ENCODE measurements at regions not wholly inside any gene's neighbourhood (a gene's known extent, or its start where the extent isn't known, plus 50 kb on each side); places are given as distances from the start of the nearest gene placed in this dataset.

DNA sequence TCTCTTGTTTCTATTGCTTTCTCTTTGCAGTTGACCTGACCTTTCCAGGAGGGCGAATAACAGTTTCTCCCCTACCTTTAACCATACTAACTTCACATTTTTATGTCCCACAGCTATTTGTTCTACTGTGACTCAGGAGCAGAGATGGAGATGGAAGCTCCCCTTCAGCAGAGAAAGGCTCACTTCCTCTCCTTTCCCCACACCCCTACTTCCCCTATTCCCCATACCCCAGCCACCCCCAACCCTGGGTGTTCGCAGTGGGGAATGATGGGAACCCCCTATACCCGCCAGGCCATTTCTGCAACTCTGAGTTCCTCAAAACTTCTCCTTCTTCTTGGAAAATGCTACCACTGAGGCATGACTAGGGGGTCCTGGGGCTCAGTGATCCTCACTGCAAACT is 285.4 kb upstream of the MGAT5 start:
- TF ChIP-seq, protein P1, sequence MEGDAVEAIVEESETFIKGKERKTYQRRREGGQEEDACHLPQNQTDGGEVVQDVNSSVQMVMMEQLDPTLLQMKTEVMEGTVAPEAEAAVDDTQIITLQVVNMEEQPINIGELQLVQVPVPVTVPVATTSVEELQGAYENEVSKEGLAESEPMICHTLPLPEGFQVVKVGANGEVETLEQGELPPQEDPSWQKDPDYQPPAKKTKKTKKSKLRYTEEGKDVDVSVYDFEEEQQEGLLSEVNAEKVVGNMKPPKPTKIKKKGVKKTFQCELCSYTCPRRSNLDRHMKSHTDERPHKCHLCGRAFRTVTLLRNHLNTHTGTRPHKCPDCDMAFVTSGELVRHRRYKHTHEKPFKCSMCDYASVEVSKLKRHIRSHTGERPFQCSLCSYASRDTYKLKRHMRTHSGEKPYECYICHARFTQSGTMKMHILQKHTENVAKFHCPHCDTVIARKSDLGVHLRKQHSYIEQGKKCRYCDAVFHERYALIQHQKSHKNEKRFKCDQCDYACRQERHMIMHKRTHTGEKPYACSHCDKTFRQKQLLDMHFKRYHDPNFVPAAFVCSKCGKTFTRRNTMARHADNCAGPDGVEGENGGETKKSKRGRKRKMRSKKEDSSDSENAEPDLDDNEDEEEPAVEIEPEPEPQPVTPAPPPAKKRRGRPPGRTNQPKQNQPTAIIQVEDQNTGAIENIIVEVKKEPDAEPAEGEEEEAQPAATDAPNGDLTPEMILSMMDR (conservative IDR thresholded peaks at IDR 0.05 in 1 of 2, IDR thresholded peaks at IDR 0.05 in 1 of 2; ENCODE audit: low read depth in 1 of 2, low read length in 2 of 2) = no peak
- no peak for TF ChIP-seq EZH2 (IDR thresholded peaks at IDR 0.05; ENCODE audit: low read length, missing control alignments)
